Activated naive CD4-positive, alpha-beta T cell treated with anti-CD3 and anti-CD28 coated beads, Interleukin-2, amount 50 U/mL, for 24 hours (primary cell): ENCODE measurements at regions not wholly inside any gene's neighbourhood (a gene's known extent, or its start where the extent isn't known, plus 50 kb on each side); places are given as distances from the start of the nearest gene placed in this dataset.

ENCODE experiments used
- H3K27ac Mint-ChIP-seq: one replicate; pipeline ENCODE4 v1.8.0; 2021; ENCODE audit warnings: mild to moderate bottlenecking, mixed read lengths
- H3K27me3 Mint-ChIP-seq: one replicate; pipeline ENCODE4 v1.8.0; 2021; ENCODE audit warnings: mixed read lengths
- H3K36me3 Mint-ChIP-seq: one replicate; pipeline ENCODE4 v1.8.0; 2021; ENCODE audit warnings: mixed read lengths
- H3K4me1 Mint-ChIP-seq: one replicate; pipeline ENCODE4 v1.8.0; 2021; ENCODE audit warnings: mixed read lengths
- H3K4me3 Mint-ChIP-seq: one replicate; pipeline ENCODE4 v1.8.0; 2021; ENCODE audit warnings: mild to moderate bottlenecking, mixed read lengths
- H3K9me3 Mint-ChIP-seq: one replicate; pipeline ENCODE4 v1.8.0; 2021; ENCODE audit warnings: mixed read lengths

DNA sequence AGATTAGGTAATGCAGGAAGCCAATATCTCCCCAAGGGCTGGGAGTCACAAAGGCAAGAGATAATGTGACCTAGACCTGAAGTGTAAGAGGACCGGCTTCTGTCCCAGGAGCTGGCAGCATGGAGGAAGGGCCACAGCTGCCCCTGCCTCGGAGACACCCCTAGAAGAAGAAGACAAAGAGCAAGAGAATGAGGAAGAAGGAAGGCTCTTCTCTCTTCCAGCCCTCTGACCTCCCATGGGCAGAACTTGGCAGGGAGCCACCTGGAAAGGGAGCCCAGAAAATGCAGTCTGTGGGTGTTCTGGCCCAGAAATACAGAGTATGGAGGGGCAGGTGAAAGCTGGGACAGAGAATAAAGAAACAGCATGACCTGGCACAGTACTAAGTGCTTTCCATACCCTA lies 151.0 kb downstream of the C5orf15 start:
- H3K4me3 Mint-ChIP-seq: no peak overlapping the region
- H3K36me3 Mint-ChIP-seq: no peaks in the 10 kb centered on the region
- H3K9me3 Mint-ChIP-seq: no peaks in the 10 kb centered on the region
- H3K27ac Mint-ChIP-seq: no peak overlapping the region
- H3K27me3 Mint-ChIP-seq: peaks cover 14% of the 10 kb centered on the region
- H3K4me1 Mint-ChIP-seq: peaks cover 9% of the 10 kb centered on the region

DNA sequence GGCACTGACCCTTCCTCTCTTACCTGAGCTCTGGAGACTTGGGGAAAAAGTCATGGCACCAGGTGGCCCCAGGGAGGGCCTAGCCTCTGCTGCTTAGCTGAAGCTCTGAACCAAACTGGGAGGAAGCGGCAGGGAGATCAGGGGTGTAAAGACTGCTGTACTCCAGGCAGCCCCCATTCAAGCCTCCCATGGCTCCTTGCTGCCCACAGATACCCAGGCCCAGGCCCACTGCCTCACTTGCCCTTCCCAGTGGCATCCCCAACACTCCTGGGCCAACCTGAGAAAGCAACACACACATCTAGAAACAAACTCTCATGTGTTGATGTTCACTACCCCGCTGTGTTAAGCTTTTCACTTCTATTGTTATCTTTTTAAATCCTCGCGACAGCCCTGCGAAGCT lies 151.6 kb downstream of the C5orf15 start:
- peaks cover 14% of the 10 kb centered on the region for H3K27me3 Mint-ChIP-seq
- no peak overlapping the region for H3K27ac Mint-ChIP-seq
- H3K4me3 Mint-ChIP-seq: no peak overlapping the region
- H3K36me3 Mint-ChIP-seq: no peaks in the 10 kb centered on the region
- H3K9me3 Mint-ChIP-seq: no peaks in the 10 kb centered on the region
- peaks cover 9% of the 10 kb centered on the region for H3K4me1 Mint-ChIP-seq

DNA sequence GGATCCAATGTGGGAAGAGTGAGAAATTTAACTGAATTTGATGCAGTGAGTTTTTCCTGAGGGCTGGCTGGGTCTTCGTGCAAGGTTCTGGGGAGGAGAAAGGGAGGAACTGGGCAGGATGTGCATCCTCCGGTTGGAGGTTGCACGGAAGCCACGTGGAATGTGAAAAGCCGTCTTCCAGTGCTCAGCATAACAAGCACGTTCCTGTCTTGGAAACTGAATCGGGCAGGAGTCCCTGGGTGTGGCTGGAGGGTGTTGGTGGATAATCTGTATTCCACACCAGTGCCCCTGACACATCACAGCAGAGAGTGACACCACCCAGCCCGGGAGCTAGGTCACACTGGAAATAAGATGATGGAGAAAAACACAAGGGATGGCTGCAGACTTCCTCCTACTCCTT lies 154.3 kb downstream of the C5orf15 start:
- Mint-ChIP-seq H3K9me3 (no peaks in the 10 kb centered on the region), H3K36me3 (no peaks in the 10 kb centered on the region)

DNA sequence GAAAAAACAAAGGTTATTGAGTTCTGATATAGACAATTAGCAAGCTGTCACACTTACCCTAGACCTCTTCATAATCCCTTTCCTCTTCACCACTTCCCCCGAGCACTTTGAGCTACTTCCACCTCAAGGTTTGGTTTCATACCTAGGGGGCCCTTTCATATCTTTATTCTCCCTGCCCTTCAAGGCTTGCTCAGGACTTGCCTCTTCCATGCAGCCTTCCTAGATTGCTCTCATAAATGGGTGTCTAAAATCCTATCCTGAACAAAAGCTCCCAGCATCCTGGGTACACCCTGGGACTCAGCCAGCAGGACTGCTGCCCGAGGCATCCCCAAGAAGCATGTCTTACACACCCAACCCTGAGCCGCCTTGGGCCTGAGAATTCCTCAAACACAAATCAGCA lies 157.3 kb downstream of the C5orf15 start:
- Mint-ChIP-seq H3K27ac (no peak overlapping the region), H3K36me3 (no peaks in the 10 kb centered on the region), H3K4me3 (no peak overlapping the region), H3K4me1 (no peaks in the 10 kb centered on the region), H3K27me3 (peaks cover 14% of the 10 kb centered on the region), H3K9me3 (no peaks in the 10 kb centered on the region)

More for the DNA sequence above, 154.3 kb downstream of the C5orf15 start:
- Mint-ChIP-seq H3K4me1 (no peaks in the 10 kb centered on the region), H3K27me3 (peaks cover 14% of the 10 kb centered on the region), H3K27ac (peak overlapping the region; percentile 5), H3K4me3 (no peak overlapping the region)

DNA sequence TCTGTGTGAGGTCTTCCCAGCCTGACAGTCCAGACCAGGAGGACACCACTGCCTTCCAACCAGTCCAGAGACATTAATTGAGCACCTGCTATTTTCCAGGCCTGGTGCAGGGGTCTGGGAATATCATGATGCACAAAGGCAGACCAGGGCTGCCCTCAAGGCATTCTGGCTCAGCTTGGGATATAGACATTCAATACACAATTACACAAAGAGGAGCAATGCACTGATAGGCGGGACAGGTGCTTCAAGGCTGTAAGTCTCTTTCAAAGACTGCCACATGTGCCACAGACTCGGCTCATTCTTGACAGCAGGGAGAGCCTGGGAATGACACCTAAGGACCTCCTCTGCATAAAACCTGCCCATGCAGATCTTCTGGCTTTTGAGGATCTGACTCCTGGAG lies 158.6 kb downstream of the C5orf15 start:
- H3K4me1 Mint-ChIP-seq: no peaks in the 10 kb centered on the region
- H3K27ac Mint-ChIP-seq: no peak overlapping the region
- no peaks in the 10 kb centered on the region for H3K9me3 Mint-ChIP-seq
- H3K27me3 Mint-ChIP-seq: peaks cover 17% of the 10 kb centered on the region
- no peak overlapping the region for H3K4me3 Mint-ChIP-seq
- H3K36me3 Mint-ChIP-seq: no peaks in the 10 kb centered on the region

DNA sequence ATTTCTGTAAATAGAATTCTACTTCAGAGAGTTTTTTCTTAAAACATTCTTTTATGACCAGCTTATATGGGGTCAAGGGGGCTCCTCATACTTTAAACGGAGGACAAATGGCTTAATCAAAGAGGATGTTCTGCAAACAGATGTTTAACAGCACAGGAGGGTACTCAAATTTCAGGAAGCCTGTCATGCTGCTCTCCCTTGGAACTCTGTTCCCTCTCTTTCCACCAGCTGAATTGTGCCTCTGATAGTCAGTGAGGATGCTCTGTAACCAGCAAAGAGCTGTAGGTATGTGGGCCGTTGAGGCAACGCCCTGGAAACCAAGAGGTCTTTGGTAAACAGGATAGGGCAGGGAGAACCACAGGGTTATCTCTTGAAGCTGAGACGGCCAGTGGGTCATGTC lies 161.1 kb downstream of the C5orf15 start:
- Mint-ChIP-seq H3K4me3 (no peak overlapping the region), H3K27me3 (peaks cover 5% of the 10 kb centered on the region), H3K9me3 (no peaks in the 10 kb centered on the region), H3K36me3 (no peaks in the 10 kb centered on the region), H3K27ac (no peak overlapping the region), H3K4me1 (no peaks in the 10 kb centered on the region)

DNA sequence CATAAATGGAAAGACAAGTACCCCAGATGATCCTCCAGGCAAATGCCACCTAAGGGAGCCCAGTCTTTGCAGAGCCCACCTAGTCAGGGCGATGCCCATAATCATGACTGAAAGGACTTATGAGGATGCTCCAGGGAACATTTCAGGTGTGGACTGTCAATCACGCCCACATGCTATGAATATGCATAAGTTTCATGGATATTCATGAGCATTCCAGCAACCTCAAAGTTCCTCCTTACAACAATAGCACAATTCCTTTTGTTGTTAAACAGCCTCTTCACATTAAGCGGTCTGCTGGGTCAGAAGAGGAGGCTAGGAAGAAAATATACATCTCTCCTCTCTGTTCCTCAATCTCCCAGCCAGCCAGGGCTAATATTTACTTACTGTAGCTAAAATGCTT lies 161.6 kb downstream of the C5orf15 start:
- Mint-ChIP-seq H3K4me1 (no peaks in the 10 kb centered on the region), H3K4me3 (no peak overlapping the region), H3K27ac (no peak overlapping the region), H3K27me3 (peaks cover 8% of the 10 kb centered on the region), H3K36me3 (no peaks in the 10 kb centered on the region), H3K9me3 (no peaks in the 10 kb centered on the region)

DNA sequence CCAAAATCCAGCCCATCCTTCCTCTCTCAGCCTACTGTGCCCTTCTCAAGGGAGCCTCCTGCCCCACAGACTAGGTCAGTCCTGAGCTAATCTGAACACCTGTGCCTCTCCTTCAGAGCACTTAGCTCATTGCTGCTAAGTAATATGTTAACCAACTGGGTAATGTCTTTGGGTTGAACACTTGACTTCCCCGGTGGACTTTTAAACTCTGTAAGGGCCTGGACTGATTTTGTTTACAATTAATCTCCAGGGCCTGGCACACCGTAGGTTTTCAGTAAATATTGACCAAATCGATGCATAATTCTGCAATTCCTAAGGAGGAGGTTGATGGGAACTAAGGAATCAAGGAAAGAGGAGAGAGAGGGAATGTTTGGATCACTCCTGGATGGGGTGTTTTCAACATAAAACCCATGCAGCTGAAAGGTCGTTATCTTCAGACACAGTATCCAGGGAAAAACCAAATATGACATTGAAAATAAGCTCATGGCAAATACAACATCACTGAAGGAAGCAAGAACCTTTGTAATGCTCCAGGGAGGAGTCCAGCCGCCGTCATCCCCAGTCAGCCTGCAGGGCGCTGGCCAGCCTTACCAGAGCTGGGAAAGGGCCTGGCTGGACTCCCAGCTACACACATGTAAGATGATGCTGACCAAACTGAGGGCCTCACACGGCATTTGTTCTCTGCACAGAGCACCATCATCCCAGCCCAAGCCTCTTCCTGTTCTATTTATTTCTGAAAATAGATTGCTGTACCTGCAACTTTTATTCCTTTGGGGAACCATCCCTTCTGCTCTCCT lies 166.3 kb downstream of the C5orf15 start:
- no peaks in the 10 kb centered on the region for H3K9me3 Mint-ChIP-seq
- H3K4me3 Mint-ChIP-seq: no peak overlapping the region
- no peak overlapping the region for H3K27ac Mint-ChIP-seq
- no peaks in the 10 kb centered on the region for H3K36me3 Mint-ChIP-seq
- no peaks in the 10 kb centered on the region for H3K4me1 Mint-ChIP-seq
- peaks cover 12% of the 10 kb centered on the region for H3K27me3 Mint-ChIP-seq

DNA sequence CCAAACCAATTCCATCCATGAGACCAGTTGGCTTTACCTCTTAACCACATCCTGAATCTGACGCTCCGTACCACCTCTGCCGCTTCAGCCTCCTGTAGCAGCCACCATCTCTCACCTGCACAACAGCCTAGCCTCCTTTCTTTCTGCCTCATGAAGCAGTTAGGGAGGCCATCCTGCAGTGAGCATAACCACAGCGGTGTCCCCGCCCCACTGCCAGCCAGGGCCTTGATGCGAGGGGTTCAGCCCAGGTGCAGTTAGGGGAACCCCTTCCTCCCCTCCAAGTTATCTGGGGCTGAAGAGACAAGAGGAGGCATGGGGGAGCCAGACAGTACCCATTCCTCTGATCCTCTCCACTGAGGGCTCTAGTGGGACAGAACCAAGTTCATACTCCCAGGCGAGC lies 167.0 kb downstream of the C5orf15 start:
- Mint-ChIP-seq H3K27me3 (peaks cover 12% of the 10 kb centered on the region), H3K9me3 (no peaks in the 10 kb centered on the region), H3K4me3 (no peak overlapping the region), H3K4me1 (no peaks in the 10 kb centered on the region), H3K27ac (no peak overlapping the region), H3K36me3 (no peaks in the 10 kb centered on the region)

DNA sequence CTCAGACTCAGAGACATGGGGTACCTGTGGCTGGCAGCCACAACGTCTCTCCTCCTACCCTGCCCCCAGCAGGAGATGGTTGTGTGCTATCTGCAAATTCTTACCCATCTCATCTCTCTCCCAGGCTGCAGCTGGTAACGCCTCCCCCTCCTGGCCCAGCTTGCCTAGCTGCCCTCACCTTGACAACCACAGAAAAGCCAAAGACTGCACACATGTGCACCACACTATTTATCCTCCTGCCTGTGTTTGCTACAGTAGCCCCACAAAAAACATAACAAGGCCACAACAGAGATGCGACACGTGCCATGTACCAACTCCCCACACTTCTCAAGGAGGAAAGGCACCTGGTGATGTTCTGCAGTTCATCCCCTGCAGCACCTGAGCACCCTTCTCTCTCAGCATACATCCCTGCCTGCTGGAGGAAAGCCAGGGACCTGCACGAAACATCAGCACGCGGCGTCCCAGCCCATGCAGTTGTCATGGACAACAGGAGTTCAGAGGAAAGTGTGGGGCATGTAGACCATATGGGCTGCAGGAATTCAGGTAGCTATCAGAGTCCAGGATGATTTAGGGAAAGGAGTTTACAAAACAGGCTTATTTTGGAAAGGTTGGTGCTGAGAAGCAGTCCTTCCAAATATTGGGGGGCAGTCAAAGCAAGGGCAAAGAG lies 168.7 kb downstream of the C5orf15 start:
- Mint-ChIP-seq H3K27me3 (peaks cover 8% of the 10 kb centered on the region), H3K27ac (no peak overlapping the region), H3K9me3 (no peaks in the 10 kb centered on the region)

DNA sequence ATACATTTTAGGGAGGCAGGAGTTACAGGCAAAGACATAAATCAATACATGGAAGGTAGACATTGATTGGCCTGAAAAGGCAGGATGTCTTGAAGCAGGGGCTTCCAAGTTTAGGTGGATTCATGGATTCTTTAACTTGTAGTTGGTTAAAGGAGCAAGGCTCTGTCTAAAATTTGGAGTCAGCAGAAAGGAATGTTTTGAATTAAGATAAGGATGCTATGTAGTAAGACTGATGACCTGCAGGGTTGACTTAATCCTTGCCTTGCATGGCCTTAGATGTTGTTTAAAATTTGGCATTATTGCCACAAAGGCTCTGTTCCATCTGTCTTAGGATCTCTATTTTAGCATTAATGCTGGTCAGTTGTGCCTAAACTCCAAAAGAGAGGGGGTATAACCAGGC lies 171.3 kb downstream of the C5orf15 start:
- no peak overlapping the region for H3K27ac Mint-ChIP-seq
- H3K9me3 Mint-ChIP-seq: no peaks in the 10 kb centered on the region
- no peaks in the 10 kb centered on the region for H3K36me3 Mint-ChIP-seq
- no peak overlapping the region for H3K4me3 Mint-ChIP-seq
- no peaks in the 10 kb centered on the region for H3K4me1 Mint-ChIP-seq
- H3K27me3 Mint-ChIP-seq: peaks cover 7% of the 10 kb centered on the region

More for the DNA sequence above, 168.7 kb downstream of the C5orf15 start:
- Mint-ChIP-seq H3K4me3 (no peak overlapping the region), H3K4me1 (no peaks in the 10 kb centered on the region), H3K36me3 (no peaks in the 10 kb centered on the region)

DNA sequence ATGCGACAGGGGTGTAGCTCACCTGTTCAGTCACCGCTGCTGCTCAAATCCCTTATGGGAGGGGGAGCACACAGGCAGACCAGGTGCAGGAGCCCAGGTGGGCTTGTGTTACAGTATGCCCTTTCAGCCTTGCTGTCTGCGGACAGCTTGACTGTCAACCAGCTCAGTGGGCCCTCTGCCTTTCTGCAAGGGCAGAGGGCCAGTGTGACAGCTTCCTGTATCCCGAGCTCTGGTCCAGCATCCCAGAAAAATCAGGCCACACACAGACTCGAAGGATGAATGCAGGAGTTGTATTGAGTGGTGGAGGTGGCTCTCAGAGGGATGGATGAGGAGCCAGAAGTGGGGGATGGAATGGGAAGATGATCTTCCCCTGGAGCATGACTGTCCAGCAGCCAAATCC lies 172.2 kb downstream of the C5orf15 start:
- Mint-ChIP-seq H3K27me3 (peaks cover under 1% of the 10 kb centered on the region), H3K4me3 (no peak overlapping the region), H3K9me3 (no peaks in the 10 kb centered on the region), H3K36me3 (no peaks in the 10 kb centered on the region), H3K4me1 (no peaks in the 10 kb centered on the region), H3K27ac (no peak overlapping the region)

DNA sequence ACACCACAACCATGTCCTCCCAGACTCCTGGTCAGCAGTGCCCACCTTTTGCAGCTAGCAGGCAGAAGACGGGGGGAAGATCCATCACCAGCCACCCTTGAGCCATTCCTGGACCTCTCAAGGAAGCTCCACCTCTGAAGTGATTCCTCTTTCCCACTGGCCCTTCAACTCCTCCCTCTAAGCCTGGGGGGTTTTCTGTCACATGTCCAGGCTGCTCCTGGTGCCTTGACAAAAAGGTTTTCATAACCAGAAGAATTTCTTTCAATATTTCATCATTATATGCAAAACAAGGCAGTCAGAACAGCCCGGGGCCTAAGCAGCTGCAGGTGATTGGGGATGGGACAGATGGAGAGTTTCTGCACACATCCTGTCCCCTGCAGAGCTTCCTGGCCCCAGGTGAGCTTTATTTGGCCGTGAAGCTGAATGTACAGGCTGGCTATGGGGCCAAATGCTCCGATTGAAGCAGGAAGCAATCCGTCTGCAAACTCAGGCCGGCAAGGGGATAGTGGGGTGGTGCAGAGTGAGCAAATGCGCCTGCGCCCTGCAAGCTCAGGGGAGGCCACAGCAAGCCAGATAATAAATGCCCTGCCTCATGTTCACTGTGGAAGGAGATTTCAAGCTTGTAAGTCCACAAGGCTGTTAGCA lies 173.5 kb downstream of the C5orf15 start:
- no peak overlapping the region for H3K4me3 Mint-ChIP-seq
- no peak overlapping the region for H3K27ac Mint-ChIP-seq
- H3K36me3 Mint-ChIP-seq: no peaks in the 10 kb centered on the region
- H3K4me1 Mint-ChIP-seq: no peaks in the 10 kb centered on the region
- no peaks in the 10 kb centered on the region for H3K27me3 Mint-ChIP-seq
- H3K9me3 Mint-ChIP-seq: no peaks in the 10 kb centered on the region

DNA sequence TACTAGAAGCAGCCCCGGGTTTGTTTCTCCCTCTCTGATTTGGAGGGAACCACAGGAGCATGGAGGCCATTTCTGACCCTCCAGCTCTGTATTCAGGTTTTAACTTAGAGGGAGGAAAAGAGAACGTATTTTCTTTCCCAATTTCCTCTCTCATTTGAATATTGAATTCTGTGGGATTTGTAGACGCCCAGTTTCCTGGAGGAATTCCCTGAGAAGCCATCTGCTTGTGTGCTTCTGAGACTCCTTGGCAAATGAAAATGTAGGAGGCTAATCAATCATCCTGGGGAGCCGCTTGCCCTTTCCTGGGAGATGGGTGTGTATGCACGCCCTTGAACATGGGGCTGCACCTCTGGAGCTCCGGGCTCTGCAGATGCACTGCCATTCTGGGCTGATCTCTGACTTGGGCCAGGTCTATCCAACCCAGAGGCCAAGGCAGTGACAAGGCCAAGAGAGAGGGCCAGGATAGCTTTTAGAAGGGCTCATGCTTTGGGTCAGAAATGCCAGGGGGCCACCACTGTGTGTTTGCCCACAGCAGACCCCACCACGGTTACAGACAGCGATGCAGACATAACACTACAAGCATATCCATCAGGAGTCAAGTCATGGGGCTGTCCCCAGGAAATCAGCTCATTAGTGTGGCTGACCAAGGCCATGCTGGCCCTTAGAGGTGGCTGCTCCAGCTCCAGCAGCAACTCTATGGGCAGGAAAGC lies 174.5 kb downstream of the C5orf15 start:
- Mint-ChIP-seq H3K36me3 (no peaks in the 10 kb centered on the region), H3K9me3 (no peaks in the 10 kb centered on the region), H3K27ac (no peak overlapping the region), H3K4me3 (no peak overlapping the region), H3K27me3 (no peaks in the 10 kb centered on the region), H3K4me1 (no peaks in the 10 kb centered on the region)

DNA sequence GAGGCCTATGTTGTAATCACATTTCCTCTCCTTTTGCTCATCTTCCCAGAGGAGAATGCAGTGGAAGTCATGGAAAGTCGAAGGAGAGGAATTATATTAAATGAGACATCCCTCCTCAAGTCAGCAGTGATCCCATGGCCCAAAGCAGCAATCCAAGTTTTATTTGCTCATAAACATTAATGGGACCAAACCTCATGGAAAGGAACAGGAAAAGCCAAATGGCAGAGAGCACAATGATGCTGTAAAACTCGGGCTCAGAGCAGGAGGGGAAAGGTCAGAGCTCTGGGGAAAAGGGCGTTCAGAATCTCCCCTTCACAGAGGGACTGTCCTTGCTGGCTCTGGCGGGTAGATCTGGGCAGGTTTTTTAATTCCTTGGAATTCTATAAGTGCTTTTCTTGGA lies 175.8 kb downstream of the C5orf15 start:
- Mint-ChIP-seq H3K9me3 (no peaks in the 10 kb centered on the region), H3K4me3 (no peak overlapping the region), H3K27ac (no peak overlapping the region), H3K27me3 (no peaks in the 10 kb centered on the region), H3K36me3 (no peaks in the 10 kb centered on the region), H3K4me1 (no peaks in the 10 kb centered on the region)

DNA sequence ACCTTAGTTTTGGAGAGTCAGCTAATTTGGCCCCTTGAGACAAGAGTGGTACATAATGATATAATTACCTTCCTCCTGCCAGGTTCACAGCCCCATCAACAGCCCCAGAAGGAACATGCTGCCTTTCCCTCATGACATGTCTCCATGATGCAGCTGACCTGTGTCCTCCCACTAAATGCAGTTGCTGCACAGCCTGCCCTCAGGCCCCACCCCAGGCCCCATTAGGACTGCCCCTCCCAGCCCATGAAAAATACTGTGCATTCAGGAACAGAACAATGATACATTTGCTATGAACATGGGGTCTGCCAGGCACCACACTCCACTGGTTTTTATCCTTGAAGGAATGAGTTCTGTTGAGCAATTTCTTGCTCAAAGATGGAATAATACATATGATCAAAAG lies 176.4 kb downstream of the C5orf15 start:
- Mint-ChIP-seq H3K4me3 (no peak overlapping the region), H3K27me3 (no peaks in the 10 kb centered on the region), H3K9me3 (no peaks in the 10 kb centered on the region), H3K27ac (no peak overlapping the region), H3K36me3 (no peaks in the 10 kb centered on the region), H3K4me1 (no peaks in the 10 kb centered on the region)
